ENCODE measurements at regions not wholly inside any gene's neighbourhood (a gene's known extent, or its start where the extent isn't known, plus 50 kb on each side); places are given as distances from the start of the nearest gene placed in this dataset.

DNA sequence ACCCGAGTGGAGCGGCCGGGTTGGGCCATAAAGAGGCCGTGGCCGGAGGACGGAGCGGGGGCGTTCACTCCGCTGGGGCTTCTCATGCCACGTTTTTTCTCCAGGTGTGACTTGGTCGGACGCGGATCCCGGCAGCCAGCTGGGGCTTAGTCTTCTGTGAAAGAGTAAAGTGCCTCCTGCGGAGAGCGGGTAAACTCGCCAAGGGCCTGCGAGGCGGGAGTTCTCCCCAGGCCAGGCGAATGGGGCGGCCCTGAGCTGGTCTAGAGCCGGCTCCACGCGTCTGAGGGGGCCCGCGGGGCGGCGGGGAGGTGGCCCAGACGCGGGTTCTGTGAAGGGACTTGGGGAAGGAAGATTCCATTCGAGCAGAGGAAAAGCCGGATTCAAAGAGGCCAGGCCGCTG lies 86.3 kb upstream of the VIPR2 start:
- POLR2A ChIA-PET, result no interaction called here
- CTCF ChIA-PET, result no interaction called here
- Histone ChIP-seq H3K9me3 (no peaks in the 10 kb centered on the region), H3K4me3 (no peak overlapping the region), H3K4me1 (no peaks in the 10 kb centered on the region), H3K27ac (no peak overlapping the region), H3K4me2 (no peak overlapping the region)
- TF ChIP-seq NR3C1 (IDR thresholded peaks at IDR 0.05) (no peak), ZC3H11A (IDR thresholded peaks at IDR 0.05) (no peak), MYC (IDR thresholded peaks at IDR 0.05; ENCODE audit: borderline replicate concordance, low read length) (no peak)
- TF ChIP-seq, protein P1, sequence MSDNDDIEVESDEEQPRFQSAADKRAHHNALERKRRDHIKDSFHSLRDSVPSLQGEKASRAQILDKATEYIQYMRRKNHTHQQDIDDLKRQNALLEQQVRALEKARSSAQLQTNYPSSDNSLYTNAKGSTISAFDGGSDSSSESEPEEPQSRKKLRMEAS (IDR thresholded peaks at IDR 0.05), result no peak
- TF ChIP-seq, protein P2, sequence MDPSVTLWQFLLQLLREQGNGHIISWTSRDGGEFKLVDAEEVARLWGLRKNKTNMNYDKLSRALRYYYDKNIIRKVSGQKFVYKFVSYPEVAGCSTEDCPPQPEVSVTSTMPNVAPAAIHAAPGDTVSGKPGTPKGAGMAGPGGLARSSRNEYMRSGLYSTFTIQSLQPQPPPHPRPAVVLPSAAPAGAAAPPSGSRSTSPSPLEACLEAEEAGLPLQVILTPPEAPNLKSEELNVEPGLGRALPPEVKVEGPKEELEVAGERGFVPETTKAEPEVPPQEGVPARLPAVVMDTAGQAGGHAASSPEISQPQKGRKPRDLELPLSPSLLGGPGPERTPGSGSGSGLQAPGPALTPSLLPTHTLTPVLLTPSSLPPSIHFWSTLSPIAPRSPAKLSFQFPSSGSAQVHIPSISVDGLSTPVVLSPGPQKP (IDR thresholded peaks at IDR 0.05; ENCODE audit: low read depth, low read length), result no peak
- WGBS (ENCODE audit: missing lambda C conversion rate), result 58% methylated on average over 25 of the region's 33 CpGs
- FAIRE-seq (no peak), DNase-seq (ENCODE audit: low read depth in 1 of 2, low spot score in 1 of 2) (no peak), ATAC-seq (no peak)

DNA sequence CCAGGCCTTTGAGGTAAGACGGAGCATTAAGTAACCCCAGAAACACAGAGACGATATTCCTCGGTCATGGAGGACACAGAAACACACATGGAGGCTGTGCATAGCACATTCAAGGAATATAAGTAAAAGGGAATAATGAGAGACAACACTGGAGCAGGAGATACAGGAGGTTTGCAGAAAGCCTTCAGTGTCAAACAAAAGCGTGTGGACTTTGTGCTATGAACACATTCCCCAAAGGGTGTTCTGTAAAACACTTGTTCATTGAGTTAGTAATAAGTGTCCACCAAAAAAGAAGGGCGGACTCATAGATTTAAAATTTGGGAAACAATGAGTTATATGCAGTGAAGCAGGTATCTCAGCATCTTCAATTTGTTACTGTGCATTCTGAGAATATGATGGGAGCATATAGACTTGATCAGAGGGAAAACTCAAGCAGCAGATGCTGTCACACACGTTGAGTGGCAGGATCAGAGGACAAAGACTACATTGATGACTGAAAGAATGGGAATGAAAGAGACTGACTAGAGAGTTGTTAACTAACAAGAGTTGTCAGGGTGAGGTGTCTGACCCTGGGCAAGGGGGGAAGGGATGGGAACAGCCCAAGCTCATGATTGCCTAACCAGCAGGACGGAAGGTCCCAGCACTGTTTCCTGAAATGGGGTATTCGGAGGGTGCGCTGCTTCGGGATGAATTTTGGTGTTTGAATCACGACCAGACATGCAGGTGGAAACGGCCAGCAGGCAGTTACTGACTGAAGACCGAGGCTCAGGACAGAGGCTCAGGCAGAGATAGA lies 85.2 kb upstream of the VIPR2 start:
- no peak overlapping the region for H3K4me2 ChIP-seq
- H3K27ac ChIP-seq, result no peak overlapping the region
- FAIRE-seq (no peak), ATAC-seq (no peak), DNase-seq (ENCODE audit: low read depth in 1 of 2, low spot score in 1 of 2) (no peak)
- H3K9me3 ChIP-seq, result no peaks in the 10 kb centered on the region
- ChIA-PET CTCF (no interaction called here), POLR2A (no interaction called here)
- TF ChIP-seq GATA3 (IDR thresholded peaks at IDR 0.05; ENCODE audit: borderline replicate concordance), result no peak
- no peak for TF ChIP-seq CBX8 (IDR thresholded peaks at IDR 0.05)
- no peak for TF ChIP-seq CHD4 (IDR thresholded peaks at IDR 0.05; ENCODE audit: borderline replicate concordance)
- no peak for TF ChIP-seq ZNF302 (CRISPR knock-in tag; IDR thresholded peaks at IDR 0.05)
- TF ChIP-seq SREBF2 (IDR thresholded peaks at IDR 0.05), result no peak
- TF ChIP-seq, protein P3, sequence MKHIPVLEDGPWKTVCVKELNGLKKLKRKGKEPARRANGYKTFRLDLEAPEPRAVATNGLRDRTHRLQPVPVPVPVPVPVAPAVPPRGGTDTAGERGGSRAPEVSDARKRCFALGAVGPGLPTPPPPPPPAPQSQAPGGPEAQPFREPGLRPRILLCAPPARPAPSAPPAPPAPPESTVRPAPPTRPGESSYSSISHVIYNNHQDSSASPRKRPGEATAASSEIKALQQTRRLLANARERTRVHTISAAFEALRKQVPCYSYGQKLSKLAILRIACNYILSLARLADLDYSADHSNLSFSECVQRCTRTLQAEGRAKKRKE (CRISPR knock-in tag; IDR thresholded peaks at IDR 0.05; ENCODE audit: low read depth), result no peak
- TF ChIP-seq, protein P2 (IDR thresholded peaks at IDR 0.05; ENCODE audit: low read depth, low read length), result no peak
- no peak for TF ChIP-seq CEBPB (IDR thresholded peaks at IDR 0.05)
- no peak for TF ChIP-seq KDM5A (IDR thresholded peaks at IDR 0.05)
- TF ChIP-seq MAZ (IDR thresholded peaks at IDR 0.05; ENCODE audit: borderline replicate concordance, low read depth, low read length), result no peak
- TF ChIP-seq, protein P4, sequence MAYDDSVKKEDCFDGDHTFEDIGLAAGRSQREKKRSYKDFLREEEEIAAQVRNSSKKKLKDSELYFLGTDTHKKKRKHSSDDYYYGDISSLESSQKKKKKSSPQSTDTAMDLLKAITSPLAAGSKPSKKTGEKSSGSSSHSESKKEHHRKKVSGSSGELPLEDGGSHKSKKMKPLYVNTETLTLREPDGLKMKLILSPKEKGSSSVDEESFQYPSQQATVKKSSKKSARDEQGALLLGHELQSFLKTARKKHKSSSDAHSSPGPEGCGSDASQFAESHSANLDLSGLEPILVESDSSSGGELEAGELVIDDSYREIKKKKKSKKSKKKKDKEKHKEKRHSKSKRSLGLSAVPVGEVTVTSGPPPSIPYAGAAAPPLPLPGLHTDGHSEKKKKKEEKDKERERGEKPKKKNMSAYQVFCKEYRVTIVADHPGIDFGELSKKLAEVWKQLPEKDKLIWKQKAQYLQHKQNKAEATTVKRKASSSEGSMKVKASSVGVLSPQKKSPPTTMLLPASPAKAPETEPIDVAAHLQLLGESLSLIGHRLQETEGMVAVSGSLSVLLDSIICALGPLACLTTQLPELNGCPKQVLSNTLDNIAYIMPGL (CRISPR knock-in tag; IDR thresholded peaks at IDR 0.05; ENCODE audit: borderline replicate concordance), result no peak
- no peak for TF ChIP-seq TP53 (CRISPR knock-in tag; IDR thresholded peaks at IDR 0.05)
- no peak for TF ChIP-seq RFX5 (IDR thresholded peaks at IDR 0.05)
- no peak for TF ChIP-seq EHF (CRISPR knock-in tag; IDR thresholded peaks at IDR 0.05)
- TF ChIP-seq RAD21 (conservative IDR thresholded peaks at IDR 0.05 in 1 of 2, IDR thresholded peaks at IDR 0.05 in 1 of 2), result no peak
- no peak for TF ChIP-seq MAFK (IDR thresholded peaks at IDR 0.05; ENCODE audit: partially characterized antibody)
- WGBS (ENCODE audit: missing lambda C conversion rate), result 43% methylated on average over 13 of the region's 13 CpGs
- no peaks in the 10 kb centered on the region for H3K4me1 ChIP-seq
- H3K4me3 ChIP-seq, result no peak overlapping the region

Measured in A549 (cell line).